A549 (cell line): ENCODE measurements at regions not wholly inside any gene's neighbourhood (a gene's known extent, or its start where the extent isn't known, plus 50 kb on each side); places are given as distances from the start of the nearest gene placed in this dataset.

Source experiments
- ATAC-seq, 2 experiments: fragments of 200-7000 bp in 1 of 2; fragments of >200 bp in 1 of 2; cut with Nextera tagmentation in 1 of 2; cut with Tn5 transposase in 1 of 2; 3 replicates each; pipeline versions ENCODE4 v1.8.0 to v1.9.1; 2018 to 2020; ENCODE audit warnings: mild to moderate bottlenecking in 1 of 2, moderate library complexity in 1 of 2
- CTCF ChIA-PET: fragments of 300-600 bp; sonication (Branson Sonifier 250); formaldehyde crosslinking; extraction: SDS; loops from one replicate; lab custom pipeline; 2021; ENCODE audit warnings: antibody characterized with exemption, inconsistent platforms; lab: Yijun Ruan, JAX
- POLR2A ChIA-PET: fragments of 350-600 bp; formaldehyde crosslinking; extraction: SDS; loops from one replicate; lab custom pipeline; 2021; ENCODE audit warnings: antibody characterized with exemption, inconsistent platforms; lab: Yijun Ruan, JAX
- DNase-seq, 2 experiments: peaks; one replicate each; pipeline versions ENCODE4 v3.0.0 to v3.0.0-alpha.2; 2011 to 2016; ENCODE audit warnings: low read depth in 1 of 2, low spot score in 1 of 2
- FAIRE-seq: peaks from 2 replicates; lab custom pipeline; 2011; peaks lifted over from hg19 to GRCh38; lab: Jason Lieb, UNC
- H3K27ac ChIP-seq, 2 experiments: fragments of >200 bp; sonication (Bioruptor Twin); formaldehyde crosslinking; 3 replicates each; pipeline ENCODE4 v1.5.1; 2016 to 2017
- H3K4me1 ChIP-seq: fragments of >200 bp; sonication (Bioruptor Twin); formaldehyde crosslinking; 3 replicates; pipeline ENCODE4 v1.6.1; 2016
- H3K4me2 ChIP-seq: fragments of >200 bp; sonication (Bioruptor Twin); formaldehyde crosslinking; 3 replicates; pipeline ENCODE4 v1.6.1; 2016
- H3K4me3 ChIP-seq: fragments of >200 bp; sonication (Bioruptor Twin); formaldehyde crosslinking; 3 replicates; pipeline ENCODE4 v1.5.1; 2016
- H3K9me3 ChIP-seq: fragments of >200 bp; sonication (Bioruptor Twin); formaldehyde crosslinking; 3 replicates; pipeline ENCODE4 v1.6.1; 2016
- CEBPB ChIP-seq, 2 experiments: fragments of >200 bp in 1 of 2; sonication (Bioruptor Twin) in 1 of 2; formaldehyde crosslinking in 1 of 2; IDR thresholded peaks; 2 replicates each; pipeline ENCODE4 v1.6.1; 2012 to 2016
- CHD2 ChIP-seq: fragments of 150-350 bp; IDR thresholded peaks from 2 replicates; pipeline ENCODE4 v1.6.1; 2014; ENCODE audit warnings: low read length; ENCODE audit not compliant: partially characterized antibody
- FOSL2 ChIP-seq, 2 experiments: fragments of 450-650 bp in 1 of 2; fragments of >200 bp in 1 of 2; sonication (Bioruptor Twin) in 1 of 2; formaldehyde crosslinking; IDR thresholded peaks; 2 replicates each; pipeline versions ENCODE4 v1.5.0 to v1.6.1; 2016 to 2020; ENCODE audit warnings: mild to moderate bottlenecking in 1 of 2, moderate library complexity in 1 of 2
- JUN ChIP-seq, 2 experiments: fragments of >200 bp; sonication (Bioruptor Twin); formaldehyde crosslinking; IDR thresholded peaks; 2 replicates in 1 of 2; 3 replicates in 1 of 2; pipeline ENCODE4 v1.6.1; 2016 to 2017
- MAX ChIP-seq: IDR thresholded peaks from 2 replicates; pipeline ENCODE4 v1.6.1; 2012
- MYC ChIP-seq: IDR thresholded peaks from 2 replicates; pipeline ENCODE4 v1.6.1; 2012; ENCODE audit warnings: mild to moderate bottlenecking, inconsistent platforms, low read length, improper control_type of control experiment, borderline replicate concordance
- REST ChIP-seq: fragments of 200-600 bp; sonication (generic); IDR thresholded peaks from 2 replicates; pipeline ENCODE4 v1.6.1; 2016; ENCODE audit warnings: antibody characterized with exemption, mild to moderate bottlenecking, moderate library complexity
- WGBS: methylation state at CpG from one replicate; pipeline ENCODE4 v1.1.6; 2017; ENCODE audit errors: missing lambda C conversion rate; 5-methylcytosine and 5-hydroxymethylcytosine counted together

- no peak for TF ChIP-seq MAX
- TF ChIP-seq JUN (IDR thresholded peaks at IDR 0.05), result no peak
- no peak for TF ChIP-seq REST
- no peak for TF ChIP-seq CHD2
- no peak for TF ChIP-seq CEBPB (IDR thresholded peaks at IDR 0.05)
- TF ChIP-seq FOSL2 (IDR thresholded peaks at IDR 0.05), result no peak
- TF ChIP-seq FOSL2 (CRISPR knock-in tag; IDR thresholded peaks at IDR 0.05), result no peak
- TF ChIP-seq MYC, result no peak
- no peak overlapping the region for H3K4me2 ChIP-seq
- ATAC-seq, result no peak
- H3K4me3 ChIP-seq, result no peak overlapping the region
- POLR2A ChIA-PET, result no interaction called here
- H3K9me3 ChIP-seq, result no peaks in the 10 kb centered on the region
- H3K27ac ChIP-seq, result no peak overlapping the region
- no peak for DNase-seq
- FAIRE-seq, result no peak
- CTCF ChIA-PET, result interaction anchor here (1.3 kb wide), 1 partner anchor 45 kb away, joined by 3 read pairs; no protein-coding TSS in a partner anchor
- WGBS, result 51% methylated on average over 5 of the region's 5 CpGs
- H3K4me1 ChIP-seq, result no peaks in the 10 kb centered on the region
Observed at GRCh38 chr4:186341655-186342054, 75.7 kb downstream of the F11 start.
